Testis (tissue), 2 donors: ENCODE measurements at regions not wholly inside any gene's neighbourhood (a gene's known extent, or its start where the extent isn't known, plus 50 kb on each side); places are given as distances from the start of the nearest gene placed in this dataset.

Experiments used
- CTCF ChIP-seq, 3 experiments: fragments of 450-650 bp in 2 of 3; fragments of 200-600 bp in 1 of 3; sonication (generic) in 1 of 3; IDR thresholded peaks; one replicate each; pipeline ENCODE4 v1.5.1; 2016 to 2019; ENCODE audit warnings: antibody characterized with exemption in 3 of 3, mild to moderate bottlenecking in 2 of 3, moderate library complexity in 1 of 3
- POLR2A ChIP-seq: fragments of 450-650 bp; IDR thresholded peaks from one replicate; pipeline ENCODE4 v1.6.1; 2017; ENCODE audit warnings: antibody characterized with exemption, mild to moderate bottlenecking, moderate library complexity

GRCh38 chr16:50428742-50429141 lies 60.0 kb upstream of the BRD7 start:
- TF ChIP-seq CTCF (IDR thresholded peaks at IDR 0.05): no peak
- no peak for TF ChIP-seq POLR2A
